GM13976 (cell line): ENCODE measurements at regions not wholly inside any gene's neighbourhood (a gene's known extent, or its start where the extent isn't known, plus 50 kb on each side); places are given as distances from the start of the nearest gene placed in this dataset.

ENCODE experiments used
- DNase-seq: peaks from one replicate; pipeline ENCODE4 v3.0.0; 2012; ENCODE audit warnings: low spot score
- in situ Hi-C: fragments of 300-500 bp; cut with MboI; formaldehyde crosslinking; loops from one replicate; pipeline ENCODE4 v1.12.0; 2022; ENCODE audit warnings: low sequenced_read_pairs, mixed read lengths, inconsistent platforms; ENCODE audit not compliant: unreplicated experiment
- TF ChIP-seq, protein P1 (sequence below): IDR thresholded peaks from 2 replicates; pipeline ENCODE4 v1.5.1; 2012; ENCODE audit warnings: borderline replicate concordance, mild to moderate bottlenecking; ENCODE audit not compliant: insufficient read depth; ENCODE audit errors: extremely low read depth, missing control alignments, control extremely low read depth

DNA sequence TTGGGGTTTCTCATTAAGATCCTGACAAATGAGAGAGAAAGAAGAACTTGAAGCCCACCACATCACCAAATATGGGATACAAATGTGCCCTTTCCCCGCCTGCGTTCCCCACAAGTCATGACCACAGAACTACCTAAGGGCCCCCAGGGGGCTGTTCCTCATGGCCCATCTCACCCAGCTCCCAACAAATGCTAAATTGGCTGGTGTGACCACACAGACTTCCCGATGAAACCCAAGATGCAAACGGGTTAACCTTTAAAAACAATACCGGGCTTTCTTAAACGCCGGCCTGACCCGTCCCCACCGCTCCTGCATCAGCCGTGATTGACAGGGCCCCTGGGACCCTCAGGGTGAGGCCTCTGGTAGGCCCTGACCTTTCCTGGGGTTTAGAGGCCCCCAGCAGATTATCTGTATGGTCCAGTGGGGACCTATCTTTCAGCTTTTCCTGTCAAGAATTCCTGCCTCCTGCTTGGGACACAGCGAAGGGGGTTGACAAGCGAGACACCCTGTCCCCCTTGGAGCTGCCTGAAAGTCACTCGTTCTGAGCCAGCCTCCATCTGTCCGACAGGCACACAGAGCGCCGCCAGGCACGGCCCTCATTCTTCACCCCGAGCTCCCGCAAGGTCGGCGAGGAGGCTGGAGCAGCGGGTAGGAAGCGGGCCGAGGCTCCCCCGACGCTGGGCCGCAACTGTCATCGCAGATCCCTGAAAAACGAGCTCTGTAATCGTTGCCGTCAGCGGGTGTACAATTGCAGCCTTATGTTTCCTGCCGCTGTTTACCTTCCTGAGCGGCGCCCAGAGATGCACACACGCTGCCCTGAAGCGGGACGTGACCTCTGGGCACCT lies 300.1 kb downstream of the FOXL1 start:
- in situ Hi-C loops: no loop called here
- TF ChIP-seq, protein P1, sequence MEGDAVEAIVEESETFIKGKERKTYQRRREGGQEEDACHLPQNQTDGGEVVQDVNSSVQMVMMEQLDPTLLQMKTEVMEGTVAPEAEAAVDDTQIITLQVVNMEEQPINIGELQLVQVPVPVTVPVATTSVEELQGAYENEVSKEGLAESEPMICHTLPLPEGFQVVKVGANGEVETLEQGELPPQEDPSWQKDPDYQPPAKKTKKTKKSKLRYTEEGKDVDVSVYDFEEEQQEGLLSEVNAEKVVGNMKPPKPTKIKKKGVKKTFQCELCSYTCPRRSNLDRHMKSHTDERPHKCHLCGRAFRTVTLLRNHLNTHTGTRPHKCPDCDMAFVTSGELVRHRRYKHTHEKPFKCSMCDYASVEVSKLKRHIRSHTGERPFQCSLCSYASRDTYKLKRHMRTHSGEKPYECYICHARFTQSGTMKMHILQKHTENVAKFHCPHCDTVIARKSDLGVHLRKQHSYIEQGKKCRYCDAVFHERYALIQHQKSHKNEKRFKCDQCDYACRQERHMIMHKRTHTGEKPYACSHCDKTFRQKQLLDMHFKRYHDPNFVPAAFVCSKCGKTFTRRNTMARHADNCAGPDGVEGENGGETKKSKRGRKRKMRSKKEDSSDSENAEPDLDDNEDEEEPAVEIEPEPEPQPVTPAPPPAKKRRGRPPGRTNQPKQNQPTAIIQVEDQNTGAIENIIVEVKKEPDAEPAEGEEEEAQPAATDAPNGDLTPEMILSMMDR: no peak
- no peak for DNase-seq

DNA sequence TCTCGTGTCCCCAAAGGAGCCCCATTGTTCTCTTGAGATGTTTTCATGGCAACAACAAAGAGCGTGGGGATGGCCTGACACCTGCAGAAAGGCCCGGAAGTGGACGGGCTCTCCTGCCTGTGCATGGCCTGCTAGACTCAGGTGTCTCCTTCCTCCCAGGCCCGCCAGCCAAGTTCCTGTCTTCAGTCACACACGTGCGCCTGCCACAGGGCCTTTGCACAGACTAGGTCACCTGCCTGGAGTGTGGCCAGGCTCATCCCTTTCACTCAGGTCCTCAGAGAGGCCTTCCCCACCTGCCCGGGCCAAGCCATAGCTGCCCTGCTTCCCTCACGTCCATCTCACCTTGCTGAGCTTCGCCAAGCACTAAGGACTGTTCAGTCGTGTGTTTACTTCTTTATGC lies 300.9 kb downstream of the FOXL1 start:
- DNase-seq: no peak
- in situ Hi-C loops: no loop called here

DNA sequence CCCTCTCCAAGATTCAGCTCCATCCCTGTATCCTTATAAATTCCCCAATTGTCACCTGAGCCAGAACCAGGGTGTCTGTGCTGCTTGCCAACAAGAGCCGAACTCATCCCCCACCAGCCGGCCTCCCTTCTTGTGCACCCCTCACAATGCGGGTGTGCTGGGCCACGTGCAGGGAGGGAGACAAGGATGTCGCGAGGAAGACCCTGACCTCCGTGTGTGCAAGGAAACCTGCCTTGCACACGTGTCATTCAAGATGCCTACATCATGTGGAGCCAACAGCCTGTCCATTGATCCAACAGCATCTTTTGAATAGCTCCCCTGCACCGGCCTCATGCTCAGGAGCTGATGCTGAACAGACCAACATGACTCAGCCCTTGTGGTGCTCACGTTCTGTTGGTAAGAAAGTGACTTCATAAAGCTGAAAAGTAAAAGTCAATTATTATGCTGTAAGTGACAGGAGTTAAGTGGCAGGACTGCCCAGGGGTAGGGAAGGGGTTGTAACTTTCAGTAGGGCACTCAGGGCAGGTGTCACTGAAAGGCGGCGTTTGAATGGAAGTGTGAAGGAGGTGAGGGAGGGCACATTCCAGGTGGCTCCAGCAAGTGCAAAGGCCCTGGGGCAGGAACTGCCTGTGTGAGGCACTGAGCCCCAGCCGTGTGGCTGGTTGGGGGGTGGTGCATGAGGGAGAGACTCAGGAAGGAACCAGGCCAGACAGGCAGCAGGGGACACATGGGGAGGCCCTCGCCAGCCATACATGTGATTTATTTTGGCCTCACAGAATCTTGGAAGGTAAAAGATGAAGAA lies 302.2 kb downstream of the FOXL1 start:
- in situ Hi-C loops: no loop called here
- TF ChIP-seq, protein P1: no peak
- DNase-seq: no peak

More for the DNA sequence above, 300.9 kb downstream of the FOXL1 start:
- TF ChIP-seq, protein P1: no peak

DNA sequence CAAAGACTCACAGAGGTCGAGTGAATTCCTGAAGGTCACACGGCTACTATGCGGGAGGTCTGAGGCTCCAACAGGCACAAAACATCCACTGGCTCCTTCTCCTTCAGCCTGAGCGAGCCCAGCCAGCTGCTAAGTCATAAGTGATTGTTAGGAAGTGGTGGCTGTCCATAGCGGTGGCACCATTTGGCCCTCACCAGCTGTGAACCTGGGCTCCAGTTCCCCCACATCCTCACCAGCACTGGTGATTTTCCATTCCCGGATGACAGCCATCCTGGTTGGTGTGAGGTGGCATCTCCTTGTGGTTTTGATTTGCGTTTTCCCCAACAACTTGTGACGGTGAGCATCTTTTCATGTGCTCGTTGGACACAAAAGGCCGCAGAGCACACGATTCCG lies 302.8 kb downstream of the FOXL1 start:
- no peak for DNase-seq
- in situ Hi-C loops: no loop called here
- TF ChIP-seq, protein P1: no peak

DNA sequence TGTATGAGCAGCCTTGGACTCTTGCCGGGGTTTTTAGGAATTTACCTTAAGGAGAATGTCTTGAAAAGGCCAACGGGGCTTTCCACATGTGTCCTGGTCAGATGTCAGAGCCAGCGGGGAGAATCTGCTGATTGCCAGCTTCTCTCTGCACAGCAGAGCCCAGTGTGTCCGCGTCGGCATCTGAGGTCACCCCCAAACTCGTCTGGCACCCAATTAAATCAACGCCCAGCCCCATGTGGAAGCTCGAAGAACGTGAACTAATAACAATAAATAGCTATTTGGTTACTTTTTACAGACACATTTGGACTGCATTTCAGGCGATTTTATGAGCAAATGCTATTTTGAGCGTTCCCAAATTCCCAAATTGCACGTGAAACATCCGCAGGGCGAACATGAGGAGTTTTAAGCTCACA lies 303.5 kb downstream of the FOXL1 start:
- TF ChIP-seq, protein P1: no peak
- in situ Hi-C loops: no loop called here
- no peak for DNase-seq

DNA sequence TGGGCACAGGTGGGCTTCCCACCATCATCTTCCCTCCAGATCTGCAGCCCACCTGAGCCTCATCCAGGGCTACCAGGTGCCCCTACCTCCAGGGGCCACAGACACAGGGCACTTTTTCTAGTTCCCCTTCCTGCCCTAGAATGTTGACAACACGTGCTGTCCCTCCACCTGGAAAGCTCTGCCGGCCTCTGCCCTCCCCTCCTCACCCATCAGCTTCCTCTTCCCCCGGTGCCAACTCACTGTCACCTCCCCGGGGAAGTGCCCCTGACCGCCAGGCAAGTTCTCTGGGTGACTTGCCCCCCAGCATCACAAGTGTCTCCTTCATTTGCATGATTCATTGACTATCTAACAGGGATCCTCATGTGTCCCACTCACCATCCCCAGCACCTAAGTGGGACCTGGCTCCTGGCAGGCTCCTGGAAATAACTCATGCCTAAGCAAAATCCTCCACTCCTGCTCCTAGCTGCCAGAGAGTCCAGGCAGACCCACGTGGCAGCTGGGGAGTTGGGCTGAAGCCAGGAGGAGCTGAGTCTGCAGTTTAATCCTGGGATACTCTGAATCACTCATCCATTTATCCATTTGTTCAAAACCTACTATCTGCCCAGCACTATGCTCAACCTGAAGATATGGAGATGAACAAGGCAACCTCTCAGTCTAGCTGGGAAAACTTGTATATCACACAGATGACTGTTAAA lies 304.4 kb downstream of the FOXL1 start:
- no peak for DNase-seq
- in situ Hi-C loops: no loop called here
- TF ChIP-seq, protein P1: no peak
